K562 (cell line): ENCODE measurements at regions not wholly inside any gene's neighbourhood (a gene's known extent, or its start where the extent isn't known, plus 50 kb on each side); places are given as distances from the start of the nearest gene placed in this dataset.

Experiments
- ARHGAP35 ChIP-seq: fragments of 450-650 bp; IDR thresholded peaks from 2 replicates; pipeline ENCODE4 v1.6.1; 2018; ENCODE audit not compliant: partially characterized antibody
- ATF7 ChIP-seq: fragments of 450-650 bp; IDR thresholded peaks from 2 replicates; pipeline ENCODE4 v1.7.1; 2014; ENCODE audit warnings: mild to moderate bottlenecking, moderate library complexity
- ERF ChIP-seq: fragments of 450-650 bp; formaldehyde crosslinking; IDR thresholded peaks from 2 replicates; pipeline ENCODE4 v1.4.0; 2020; ENCODE audit warnings: mild to moderate bottlenecking, mixed read lengths
- ETV1 ChIP-seq: fragments of 450-650 bp; conservative IDR thresholded peaks from 2 replicates; pipeline ENCODE4 v1.6.1; 2016; ENCODE audit warnings: missing genetic modification characterization, control low read depth, low read depth, missing compliant biosample characterization
- FOXA3 ChIP-seq, 2 experiments: fragments of 450-650 bp in 1 of 2; sonication (generic) in 1 of 2; formaldehyde crosslinking; IDR thresholded peaks in 1 of 2; conservative IDR thresholded peaks in 1 of 2; 2 replicates each; pipeline versions ENCODE4 v1.4.0 to v1.8.0; 2020 to 2022; ENCODE audit warnings: mild to moderate bottlenecking in 2 of 2, missing genetic modification reagents in 1 of 2
- HMGN3 ChIP-seq: IDR thresholded peaks from 2 replicates; pipeline ENCODE4 v1.6.1; 2011; ENCODE audit warnings: borderline replicate concordance, low read depth, mild to moderate bottlenecking, mixed read lengths, low read length; ENCODE audit not compliant: insufficient read length; ENCODE audit errors: extremely low read depth
- HNRNPLL ChIP-seq: fragments of 200-400 bp; formaldehyde crosslinking; IDR thresholded peaks from 2 replicates; pipeline ENCODE4 v1.6.1; 2017; ENCODE audit warnings: low read length, low read depth, mild to moderate bottlenecking; ENCODE audit not compliant: poor library complexity, severe bottlenecking
- NFXL1 ChIP-seq: fragments of 450-650 bp; formaldehyde crosslinking; IDR thresholded peaks from 2 replicates; pipeline ENCODE4 v1.4.0; 2021; ENCODE audit warnings: mild to moderate bottlenecking
- RBM39 ChIP-seq: fragments of 200-400 bp; formaldehyde crosslinking; optimal IDR thresholded peaks from 2 replicates; pipeline ENCODE3; 2018; ENCODE audit warnings: low read depth, low read length
- RFX1 ChIP-seq: fragments of 450-650 bp; IDR thresholded peaks from 2 replicates; pipeline ENCODE4 v1.6.1; 2016; ENCODE audit warnings: mild to moderate bottlenecking, moderate library complexity
- SLC30A9 ChIP-seq: fragments of 250-450 bp; sonication (Bioruptor Pico); IDR thresholded peaks from 2 replicates; pipeline ENCODE4 v1.8.0; 2022; ENCODE audit warnings: mild to moderate bottlenecking, moderate library complexity
- SMARCA4 ChIP-seq: fragments of 450-650 bp; IDR thresholded peaks from 2 replicates; pipeline ENCODE4 v1.6.1; 2016
- TEAD2 ChIP-seq: fragments of 450-650 bp; IDR thresholded peaks from 2 replicates; pipeline ENCODE4 v1.6.1; 2016; ENCODE audit warnings: missing genetic modification characterization, control low read depth, missing compliant biosample characterization
- XRCC5 ChIP-seq: fragments of 200-400 bp; formaldehyde crosslinking; IDR thresholded peaks from 2 replicates; pipeline ENCODE4 v1.6.1; 2017; ENCODE audit warnings: low read depth, mild to moderate bottlenecking, low read length
- ZNF232 ChIP-seq: sonication (generic); formaldehyde crosslinking; IDR thresholded peaks from 2 replicates; pipeline ENCODE4 v1.8.0; 2022; ENCODE audit warnings: mild to moderate bottlenecking, missing genetic modification reagents
- ZNF644 ChIP-seq: fragments of 200-800 bp; sonication (Bioruptor generic); IDR thresholded peaks from 2 replicates; pipeline ENCODE4 v1.6.1; 2016; ENCODE audit warnings: low read depth, missing genetic modification characterization, missing compliant biosample characterization
- ZNF717 ChIP-seq: fragments of 250-450 bp; sonication (Bioruptor Pico); IDR thresholded peaks from 2 replicates; pipeline ENCODE4 v1.5.0; 2021
- ZNF780A ChIP-seq: fragments of 250-450 bp; sonication (Bioruptor Pico); IDR thresholded peaks from 2 replicates; pipeline ENCODE4 v1.5.0; 2021; ENCODE audit warnings: mild to moderate bottlenecking
- ZNF79 ChIP-seq: fragments of 250-450 bp; sonication (Bioruptor Pico); IDR thresholded peaks from 2 replicates; pipeline ENCODE4 v1.4.0; 2020; ENCODE audit warnings: low read depth, mild to moderate bottlenecking, moderate library complexity
- TF ChIP-seq, protein P1 (sequence below), 3 experiments: IDR thresholded peaks in 2 of 3; conservative IDR thresholded peaks in 1 of 3; 2 replicates each; pipeline ENCODE4 v1.5.1; 2011 to 2012; ENCODE audit warnings: low read length in 3 of 3, mild to moderate bottlenecking in 3 of 3, control low read depth in 2 of 3, improper control_type of control experiment in 1 of 3, inconsistent platforms in 1 of 3, low read depth in 1 of 3, mixed read lengths in 1 of 3, moderate library complexity in 1 of 3; ENCODE audit not compliant: insufficient read depth in 2 of 3
- TF ChIP-seq, protein P2 (sequence below): sonication (generic); formaldehyde crosslinking; IDR thresholded peaks from 2 replicates; pipeline ENCODE4 v1.8.0; 2022; ENCODE audit warnings: mild to moderate bottlenecking, low read depth, missing genetic modification reagents
- TF ChIP-seq, protein P3 (sequence below): fragments of 250-450 bp; sonication (Bioruptor Pico); IDR thresholded peaks from 2 replicates; pipeline ENCODE4 v1.4.0; 2020; ENCODE audit warnings: borderline replicate concordance
- TF ChIP-seq, protein P4 (sequence below): sonication (generic); formaldehyde crosslinking; IDR thresholded peaks from 2 replicates; pipeline ENCODE4 v1.8.0; 2022; ENCODE audit warnings: mild to moderate bottlenecking, missing genetic modification reagents

DNA sequence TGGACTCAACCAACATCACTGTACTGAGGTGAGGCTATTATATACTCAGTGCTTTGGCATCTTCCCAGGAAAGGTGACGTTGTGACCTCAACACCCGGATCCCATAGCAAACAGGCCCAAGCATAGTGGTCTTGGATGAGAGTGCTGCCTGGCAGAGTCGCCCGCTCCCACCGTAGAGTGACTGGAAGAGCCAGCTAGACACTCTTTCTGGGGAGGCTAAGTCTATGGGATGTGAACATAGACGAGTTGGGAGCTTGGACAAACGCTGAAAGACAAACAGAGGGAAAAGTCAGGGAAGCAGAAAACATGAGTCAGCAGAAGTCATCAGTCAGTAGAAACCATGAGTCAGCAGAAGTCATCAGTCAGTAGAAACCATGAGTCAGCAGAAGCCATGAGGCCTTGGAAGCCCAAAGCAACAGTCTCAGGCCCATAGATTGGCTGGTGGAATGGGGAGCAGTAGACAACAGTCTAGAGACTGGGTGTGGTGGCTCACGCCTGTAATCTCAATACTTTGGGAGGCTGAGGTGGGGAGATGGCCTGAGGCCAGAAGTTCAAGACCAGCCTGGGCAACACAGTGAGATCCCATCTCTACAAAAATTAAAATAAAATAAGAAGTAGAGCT is 66.4 kb upstream of the MAP1LC3B2 start (continued):
- TF ChIP-seq ETV1 (tag) (peak; percentile 31; the same call in 1 of the 2 replicates), ZNF717 (CRISPR knock-in tag) (no peak), HMGN3 (no peak), XRCC5 (no peak), ATF7 (peak; percentile 86), NFXL1 (no peak), ZNF780A (CRISPR knock-in tag) (no peak), ARHGAP35 (no peak), HNRNPLL (no peak), SLC30A9 (CRISPR knock-in tag) (no peak), ZNF232 (CRISPR knock-in tag) (no peak), FOXA3 (CRISPR knock-in tag; conservative IDR thresholded peaks at IDR 0.05 in 1 of 2, IDR thresholded peaks at IDR 0.05 in 1 of 2) (peak in 1 of 2 experiments; percentile 52; a peak in 1 of 4 replicates), SMARCA4 (peak; percentile 97), ERF (no peak), RBM39 (no peak), RFX1 (no peak; the same call in 1 of the 2 replicates), TEAD2 (tag) (no peak), ZNF79 (CRISPR knock-in tag) (no peak), ZNF644 (tag) (no peak)
- TF ChIP-seq, protein P1, sequence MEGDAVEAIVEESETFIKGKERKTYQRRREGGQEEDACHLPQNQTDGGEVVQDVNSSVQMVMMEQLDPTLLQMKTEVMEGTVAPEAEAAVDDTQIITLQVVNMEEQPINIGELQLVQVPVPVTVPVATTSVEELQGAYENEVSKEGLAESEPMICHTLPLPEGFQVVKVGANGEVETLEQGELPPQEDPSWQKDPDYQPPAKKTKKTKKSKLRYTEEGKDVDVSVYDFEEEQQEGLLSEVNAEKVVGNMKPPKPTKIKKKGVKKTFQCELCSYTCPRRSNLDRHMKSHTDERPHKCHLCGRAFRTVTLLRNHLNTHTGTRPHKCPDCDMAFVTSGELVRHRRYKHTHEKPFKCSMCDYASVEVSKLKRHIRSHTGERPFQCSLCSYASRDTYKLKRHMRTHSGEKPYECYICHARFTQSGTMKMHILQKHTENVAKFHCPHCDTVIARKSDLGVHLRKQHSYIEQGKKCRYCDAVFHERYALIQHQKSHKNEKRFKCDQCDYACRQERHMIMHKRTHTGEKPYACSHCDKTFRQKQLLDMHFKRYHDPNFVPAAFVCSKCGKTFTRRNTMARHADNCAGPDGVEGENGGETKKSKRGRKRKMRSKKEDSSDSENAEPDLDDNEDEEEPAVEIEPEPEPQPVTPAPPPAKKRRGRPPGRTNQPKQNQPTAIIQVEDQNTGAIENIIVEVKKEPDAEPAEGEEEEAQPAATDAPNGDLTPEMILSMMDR (IDR thresholded peaks at IDR 0.05 in 2 of 3, conservative IDR thresholded peaks at IDR 0.05 in 1 of 3; ENCODE audit: insufficient read depth in 2 of 3, low read depth in 1 of 3, low read length in 3 of 3) = no peak
- TF ChIP-seq, protein P2, sequence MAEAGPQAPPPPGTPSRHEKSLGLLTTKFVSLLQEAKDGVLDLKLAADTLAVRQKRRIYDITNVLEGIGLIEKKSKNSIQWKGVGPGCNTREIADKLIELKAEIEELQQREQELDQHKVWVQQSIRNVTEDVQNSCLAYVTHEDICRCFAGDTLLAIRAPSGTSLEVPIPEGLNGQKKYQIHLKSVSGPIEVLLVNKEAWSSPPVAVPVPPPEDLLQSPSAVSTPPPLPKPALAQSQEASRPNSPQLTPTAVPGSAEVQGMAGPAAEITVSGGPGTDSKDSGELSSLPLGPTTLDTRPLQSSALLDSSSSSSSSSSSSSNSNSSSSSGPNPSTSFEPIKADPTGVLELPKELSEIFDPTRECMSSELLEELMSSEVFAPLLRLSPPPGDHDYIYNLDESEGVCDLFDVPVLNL (CRISPR knock-in tag) = no peak; the same call in 1 of the 2 replicates
- TF ChIP-seq, protein P3, sequence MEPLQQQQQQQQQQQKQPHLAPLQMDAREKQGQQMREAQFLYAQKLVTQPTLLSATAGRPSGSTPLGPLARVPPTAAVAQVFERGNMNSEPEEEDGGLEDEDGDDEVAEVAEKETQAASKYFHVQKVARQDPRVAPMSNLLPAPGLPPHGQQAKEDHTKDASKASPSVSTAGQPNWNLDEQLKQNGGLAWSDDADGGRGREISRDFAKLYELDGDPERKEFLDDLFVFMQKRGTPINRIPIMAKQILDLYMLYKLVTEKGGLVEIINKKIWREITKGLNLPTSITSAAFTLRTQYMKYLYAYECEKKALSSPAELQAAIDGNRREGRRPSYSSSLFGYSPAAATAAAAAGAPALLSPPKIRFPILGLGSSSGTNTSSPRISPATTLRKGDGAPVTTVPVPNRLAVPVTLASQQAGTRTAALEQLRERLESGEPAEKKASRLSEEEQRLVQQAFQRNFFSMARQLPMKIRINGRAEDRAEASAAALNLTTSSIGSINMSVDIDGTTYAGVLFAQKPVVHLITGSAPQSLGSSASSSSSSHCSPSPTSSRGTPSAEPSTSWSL = no peak
- TF ChIP-seq, protein P4, sequence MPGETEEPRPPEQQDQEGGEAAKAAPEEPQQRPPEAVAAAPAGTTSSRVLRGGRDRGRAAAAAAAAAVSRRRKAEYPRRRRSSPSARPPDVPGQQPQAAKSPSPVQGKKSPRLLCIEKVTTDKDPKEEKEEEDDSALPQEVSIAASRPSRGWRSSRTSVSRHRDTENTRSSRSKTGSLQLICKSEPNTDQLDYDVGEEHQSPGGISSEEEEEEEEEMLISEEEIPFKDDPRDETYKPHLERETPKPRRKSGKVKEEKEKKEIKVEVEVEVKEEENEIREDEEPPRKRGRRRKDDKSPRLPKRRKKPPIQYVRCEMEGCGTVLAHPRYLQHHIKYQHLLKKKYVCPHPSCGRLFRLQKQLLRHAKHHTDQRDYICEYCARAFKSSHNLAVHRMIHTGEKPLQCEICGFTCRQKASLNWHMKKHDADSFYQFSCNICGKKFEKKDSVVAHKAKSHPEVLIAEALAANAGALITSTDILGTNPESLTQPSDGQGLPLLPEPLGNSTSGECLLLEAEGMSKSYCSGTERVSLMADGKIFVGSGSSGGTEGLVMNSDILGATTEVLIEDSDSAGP (CRISPR knock-in tag) = 0 out of 2 replicates have a peak, but pooled peaks have one; percentile 28
